ENCODE measurements at regions not wholly inside any gene's neighbourhood (a gene's known extent, or its start where the extent isn't known, plus 50 kb on each side); places are given as distances from the start of the nearest gene placed in this dataset.

DNA sequence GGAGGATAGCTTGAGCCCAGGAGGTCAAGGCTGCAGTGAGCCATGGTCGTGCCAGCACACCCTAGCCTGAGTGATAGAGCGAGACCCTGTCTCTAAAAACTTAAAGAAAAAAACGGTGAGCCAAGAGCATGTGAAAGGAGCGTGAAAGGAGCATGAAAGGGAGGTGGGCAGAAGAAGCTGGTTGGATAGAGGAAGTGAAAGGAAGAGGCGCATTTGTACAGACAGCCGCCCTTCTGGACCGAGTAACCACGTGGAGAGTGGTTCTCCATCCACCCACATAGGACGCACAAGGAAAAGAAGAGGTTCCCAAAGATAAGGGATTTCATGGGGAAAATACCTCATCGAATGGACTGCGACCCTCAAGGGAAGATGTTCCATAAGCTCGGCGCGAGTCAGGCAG, 60.4 kb upstream of the IFNAR2 start:
- CTCF ChIA-PET, result no interaction called here
- Mint-ChIP-seq H3K4me1 (no peaks in the 10 kb centered on the region), H3K27me3 (peaks cover 39% of the 10 kb centered on the region), H3K36me3 (no peaks in the 10 kb centered on the region), H3K27ac (no peak overlapping the region), H3K9me3 (ENCODE audit: low read depth) (no peaks in the 10 kb centered on the region), H3K4me3 (no peak overlapping the region)
- ATAC-seq, result no peak
- no peak for DNase-seq

DNA sequence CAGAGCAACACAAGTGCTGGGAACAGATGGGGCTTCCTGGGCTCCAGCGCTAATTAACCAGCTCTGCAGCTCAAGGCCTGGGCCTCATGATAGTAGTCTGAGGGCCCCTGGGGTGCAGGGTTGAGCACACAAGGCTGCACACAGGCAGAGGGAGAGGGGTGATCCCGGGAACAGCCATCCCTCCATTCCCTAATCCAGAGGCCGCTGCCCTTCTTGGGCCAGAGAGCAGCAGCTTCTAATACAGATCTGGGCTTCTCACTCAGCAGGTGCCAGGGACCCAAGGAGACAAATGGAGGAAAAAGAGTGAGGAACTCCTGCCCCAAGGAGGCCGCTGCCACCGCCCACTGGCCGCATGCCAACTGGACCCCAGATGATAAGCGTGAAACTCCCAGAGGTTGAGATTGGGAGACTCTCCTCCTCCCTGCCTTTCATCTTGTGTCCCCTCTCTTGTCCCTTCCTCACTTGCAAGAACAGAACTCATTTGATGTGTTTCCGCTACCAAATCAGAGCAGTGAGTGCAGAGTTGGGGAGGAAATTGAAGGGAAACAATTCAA, 58.0 kb upstream of the IFNAR2 start:
- Mint-ChIP-seq H3K4me3 (no peak overlapping the region), H3K36me3 (no peaks in the 10 kb centered on the region), H3K27ac (no peak overlapping the region), H3K9me3 (ENCODE audit: low read depth) (no peaks in the 10 kb centered on the region), H3K4me1 (no peaks in the 10 kb centered on the region), H3K27me3 (peaks cover 38% of the 10 kb centered on the region)
- no peak for ATAC-seq
- CTCF ChIA-PET, result no interaction called here
- no peak for DNase-seq

DNA sequence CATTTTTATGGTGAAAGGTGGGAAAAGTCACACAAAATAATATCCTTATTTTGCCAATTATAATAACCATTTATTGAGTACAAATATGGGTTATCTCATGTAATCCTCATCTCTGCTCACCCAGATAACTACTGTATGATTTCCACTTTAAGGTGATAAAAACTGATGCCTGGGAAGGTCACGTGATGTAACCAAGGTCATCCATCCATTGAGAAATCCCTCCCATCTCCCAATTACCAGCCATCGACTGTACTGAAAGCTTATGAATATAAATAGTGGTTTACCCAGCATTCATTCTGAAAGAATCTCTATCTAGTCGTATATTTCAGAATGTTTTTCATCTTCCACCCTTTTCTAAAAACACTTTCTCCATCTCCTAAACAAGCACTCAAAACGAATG, 55.0 kb upstream of the IFNAR2 start:
- ATAC-seq (no peak), DNase-seq (no peak)
- CTCF ChIA-PET, result interaction anchor here (1.2 kb wide), 1 partner anchor 22 kb away, joined by 3 read pairs; no protein-coding TSS in a partner anchor
- Mint-ChIP-seq H3K9me3 (ENCODE audit: low read depth) (no peaks in the 10 kb centered on the region), H3K36me3 (no peaks in the 10 kb centered on the region), H3K27ac (no peak overlapping the region), H3K27me3 (peaks cover 29% of the 10 kb centered on the region), H3K4me1 (no peaks in the 10 kb centered on the region), H3K4me3 (no peak overlapping the region)
